Endothelial cell of umbilical vein (primary cell): ENCODE measurements at regions not wholly inside any gene's neighbourhood (a gene's known extent, or its start where the extent isn't known, plus 50 kb on each side); places are given as distances from the start of the nearest gene placed in this dataset.

Experiments
- BruUV-seq: library from RNA; stranded (reverse); fragments of 400-500 nt; replicated peaks from 2 replicates; lab custom pipeline; 2021; lab: Mats Ljungman, UMichigan
- CTCF ChIA-PET: fragments of 300-600, 350-600 bp; sonication (Branson Sonifier 250); formaldehyde crosslinking; loops from one replicate; lab custom pipeline; 2021; ENCODE audit warnings: antibody characterized with exemption, inconsistent platforms; lab: Charles Lee
- POLR2A ChIA-PET: fragments of 300-600, 350-600 bp; sonication (Branson Sonifier 250); formaldehyde crosslinking; loops from one replicate; lab custom pipeline; 2021; ENCODE audit warnings: antibody characterized with exemption, inconsistent platforms; lab: Charles Lee
- DNase-seq: peaks from one replicate; pipeline ENCODE4 v3.0.0-alpha.2; 2011; ENCODE audit warnings: low read depth, low spot score
- FAIRE-seq: peaks from 2 replicates; lab custom pipeline; 2011; peaks lifted over from hg19 to GRCh38; lab: Jason Lieb, UNC
- H2AFZ ChIP-seq: 2 replicates; pipeline ENCODE4 v1.6.0; 2012; ENCODE audit warnings: low read depth, low read length, control low read depth, inconsistent platforms
- H3K27ac ChIP-seq: 2 replicates; pipeline ENCODE4 v1.5.1; 2011; ENCODE audit warnings: low read depth, mild to moderate bottlenecking, control low read depth, low read length, moderate library complexity; ENCODE audit not compliant: insufficient read depth
- H3K27me3 ChIP-seq, 2 experiments: 2 replicates each; pipeline versions ENCODE4 v1.6.0 to v1.6.1; 2011; ENCODE audit warnings: low read length in 2 of 2, mixed read lengths in 1 of 2; ENCODE audit not compliant: control insufficient read depth in 2 of 2, insufficient read depth in 2 of 2
- H3K36me3 ChIP-seq, 2 experiments: 2 replicates in 1 of 2; 3 replicates in 1 of 2; pipeline ENCODE4 v1.5.1; 2011; ENCODE audit warnings: low read length in 2 of 2, mild to moderate bottlenecking in 1 of 2, moderate library complexity in 1 of 2; ENCODE audit not compliant: control insufficient read depth in 2 of 2, insufficient read depth in 2 of 2; ENCODE audit errors: extremely low read depth in 1 of 2
- H3K4me1 ChIP-seq: 3 replicates; pipeline ENCODE4 v1.5.1; 2011; ENCODE audit warnings: mild to moderate bottlenecking, low read length; ENCODE audit not compliant: control insufficient read depth, insufficient read depth; ENCODE audit errors: extremely low read depth
- H3K4me2 ChIP-seq: 2 replicates; pipeline ENCODE4 v1.6.1; 2011; ENCODE audit warnings: low read length, control low read depth, mixed read lengths; ENCODE audit not compliant: insufficient read depth
- H3K4me3 ChIP-seq, 3 experiments: fragments of 200-600 bp in 1 of 3; sonication (generic), shearing (Covaris generic) in 1 of 3; replicated peaks in 1 of 3; 2 replicates each; pipeline ENCODE4 v1.5.1; 2011 to 2016; ENCODE audit warnings: control low read depth in 3 of 3, low read length in 3 of 3, mild to moderate bottlenecking in 2 of 3, inconsistent platforms in 1 of 3, low read depth in 1 of 3, moderate library complexity in 1 of 3; ENCODE audit not compliant: insufficient read depth in 1 of 3
- H3K79me2 ChIP-seq: 2 replicates; pipeline ENCODE4 v1.6.0; 2012; ENCODE audit warnings: low read length, inconsistent platforms; ENCODE audit not compliant: control insufficient read depth, insufficient read depth
- H3K9ac ChIP-seq: replicated peaks from 2 replicates; pipeline ENCODE3; 2011; ENCODE audit warnings: low read length, control low read depth; ENCODE audit not compliant: insufficient read depth; ENCODE audit errors: extremely low read depth
- H3K9me1 ChIP-seq: replicated peaks from 3 replicates; pipeline ENCODE4 v1.6.0; 2011; ENCODE audit warnings: mild to moderate bottlenecking, low read length; ENCODE audit not compliant: control insufficient read depth, insufficient read depth; ENCODE audit errors: extremely low read depth
- H3K9me3 ChIP-seq: replicated peaks from 2 replicates; pipeline ENCODE4 v1.5.1; 2012; ENCODE audit warnings: low read length, inconsistent platforms; ENCODE audit not compliant: control insufficient read depth, insufficient read depth
- H4K20me1 ChIP-seq: replicated peaks from 2 replicates; pipeline ENCODE3; 2011; ENCODE audit warnings: mild to moderate bottlenecking, low read length; ENCODE audit not compliant: control insufficient read depth, insufficient read depth; ENCODE audit errors: extremely low read depth
- CTCF ChIP-seq, 2 donors: IDR thresholded peaks; 1 replicate in 1 of 2; 2 replicates in 1 of 2; pipeline ENCODE4 v1.5.1; 2011; ENCODE audit warnings: low read length in 2 of 2, mild to moderate bottlenecking in 2 of 2, moderate library complexity in 2 of 2, control low read depth in 1 of 2, inconsistent platforms in 1 of 2, low read depth in 1 of 2; ENCODE audit not compliant: insufficient read depth in 1 of 2; ENCODE audit errors: extremely low read depth in 1 of 2
- EZH2 ChIP-seq: IDR thresholded peaks from 2 replicates; pipeline ENCODE4 v1.6.1; 2012; ENCODE audit warnings: borderline replicate concordance, low read depth, mild to moderate bottlenecking, moderate library complexity, low read length, inconsistent platforms; ENCODE audit not compliant: severe bottlenecking
- FOS ChIP-seq: IDR thresholded peaks from 2 replicates; pipeline ENCODE4 v1.6.1; 2011; ENCODE audit warnings: mild to moderate bottlenecking, low read length, moderate library complexity, borderline replicate concordance; ENCODE audit not compliant: insufficient read depth
- GATA2 ChIP-seq: IDR thresholded peaks from 2 replicates; pipeline ENCODE4 v1.7.0; 2011; ENCODE audit warnings: low read depth, mild to moderate bottlenecking, moderate library complexity, mixed read lengths, low read length; ENCODE audit not compliant: insufficient read length, insufficient read depth
- JUN ChIP-seq: IDR thresholded peaks from 2 replicates; pipeline ENCODE4 v1.6.1; 2011; ENCODE audit warnings: borderline replicate concordance, low read depth; ENCODE audit not compliant: insufficient read length, insufficient read depth
- MAX ChIP-seq: IDR thresholded peaks from 2 replicates; pipeline ENCODE4 v1.6.1; 2011; ENCODE audit not compliant: insufficient read depth, insufficient read length
- MYC ChIP-seq: IDR thresholded peaks from one replicate; pipeline ENCODE4 v1.6.1; 2011; ENCODE audit warnings: mild to moderate bottlenecking, low read depth, low read length
- POLR2A ChIP-seq: IDR thresholded peaks from 2 replicates; pipeline ENCODE4 v1.6.1; 2012; ENCODE audit warnings: low read depth, mild to moderate bottlenecking, control low read depth, low read length
- POLR2AphosphoS5 ChIP-seq: IDR thresholded peaks from 2 replicates; pipeline ENCODE4 v1.6.1; 2012; ENCODE audit warnings: low read depth, mild to moderate bottlenecking, control low read depth, low read length, moderate library complexity; ENCODE audit not compliant: insufficient read depth
- dilution Hi-C: fragments of 300-500 bp; cut with MboI; formaldehyde crosslinking; loops from one replicate; pipeline ENCODE4 v1.15.0; 2019; ENCODE audit warnings: low sequenced_read_pairs; ENCODE audit not compliant: extremely low pct_ligation_motif_present
- intact Hi-C: fragments of 100-400 bp; cut with micrococcal nuclease; formaldehyde crosslinking; loops from one replicate; pipeline ENCODE4 v1.10.0; 2022

DNA sequence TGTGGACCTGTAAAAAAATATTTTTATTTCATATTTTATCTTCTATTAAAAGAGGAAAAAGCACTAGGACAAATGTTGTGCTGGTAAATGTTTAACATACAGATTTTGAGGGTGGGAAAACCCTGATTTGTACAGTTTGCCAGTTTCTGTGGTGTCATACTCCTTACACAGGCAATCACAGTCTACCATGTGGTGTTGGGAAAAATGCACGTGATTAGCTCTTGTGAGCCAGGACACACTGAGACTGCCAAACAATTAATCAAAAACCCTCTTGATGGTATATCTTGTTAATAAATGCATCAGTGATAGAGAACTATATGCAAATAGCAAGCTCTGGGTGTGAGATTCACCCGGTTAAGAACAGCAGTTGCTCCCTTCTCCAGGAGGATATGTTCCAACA is 136.5 kb upstream of the ZC3H11B start:
- CTCF ChIA-PET, result no interaction called here
- Histone ChIP-seq H3K9ac (no peak overlapping the region), H4K20me1 (no peaks in the 10 kb centered on the region), H3K4me3 (no peak overlapping the region), H2AFZ (no peak overlapping the region), H3K79me2 (no peaks in the 10 kb centered on the region), H3K9me3 (no peaks in the 10 kb centered on the region), H3K9me1 (no peaks in the 10 kb centered on the region), H3K4me1 (no peaks in the 10 kb centered on the region), H3K27ac (no peak overlapping the region), H3K36me3 (no peaks in the 10 kb centered on the region), H3K4me2 (no peak overlapping the region), H3K27me3 (no peaks in the 10 kb centered on the region)
- BruUV-seq, result no TSS peak
- no peak for FAIRE-seq
- no peak for DNase-seq
- dilution Hi-C loops (no loop called here), intact Hi-C loops (no loop called here)
- TF ChIP-seq POLR2AphosphoS5 (no peak), MAX (no peak), EZH2 (no peak), MYC (no peak), JUN (no peak), POLR2A (no peak), GATA2 (no peak), FOS (no peak), CTCF (IDR thresholded peaks at IDR 0.05; ENCODE audit: extremely low read depth in 1 of 2, insufficient read depth in 1 of 2, low read depth in 1 of 2, low read length in 2 of 2) (no peak)
- POLR2A ChIA-PET, result no interaction called here
